GM18873 (cell line): ENCODE measurements at regions not wholly inside any gene's neighbourhood (a gene's known extent, or its start where the extent isn't known, plus 50 kb on each side); places are given as distances from the start of the nearest gene placed in this dataset.
"Not testable (repeated sequence)": the region's sequence is repeated elsewhere in the genome, so short reads cannot be mapped to it uniquely, and the experiment has no call there.

Experiments used
- ATAC-seq: cut with Tn5 transposase; IDR thresholded peaks from one replicate; pipeline ENCODE4 v1.9.1; 2021; ENCODE audit warnings: mild to moderate bottlenecking, moderate library complexity, moderate number of reproducible peaks; ENCODE audit not compliant: unreplicated experiment, low FRiP score

- ATAC-seq = no peak
These were observed 60.0 kb downstream of the DMAC1 start for GRCh38 chr9:7739595-7739994.

GRCh38 chr9:7735311-7735710 lies 64.3 kb downstream of the DMAC1 start:
- ATAC-seq = no peak

GRCh38 chr9:7730164-7730445 lies 69.5 kb downstream of the DMAC1 start:
- no peak for ATAC-seq

- ATAC-seq = no peak
These were observed 70.0 kb downstream of the DMAC1 start for GRCh38 chr9:7729371-7730163.

GRCh38 chr9:7721291-7721690 lies 78.3 kb downstream of the DMAC1 start:
- no peak for ATAC-seq

GRCh38 chr9:7713088-7713487 lies 86.5 kb downstream of the DMAC1 start:
- not testable (repeated sequence) for ATAC-seq

- ATAC-seq = no peak
These were observed 88.9 kb downstream of the DMAC1 start for GRCh38 chr9:7710686-7711085.

GRCh38 chr9:7707934-7708333 lies 91.6 kb downstream of the DMAC1 start:
- no peak for ATAC-seq

GRCh38 chr9:7704543-7704942 lies 95.0 kb downstream of the DMAC1 start:
- no peak for ATAC-seq

- ATAC-seq = no peak
These were observed 107.7 kb downstream of the DMAC1 start for GRCh38 chr9:7691909-7692308.

GRCh38 chr9:7690014-7690413 lies 109.6 kb downstream of the DMAC1 start:
- ATAC-seq = no peak

GRCh38 chr9:7688626-7689025 lies 111.0 kb downstream of the DMAC1 start:
- no peak for ATAC-seq

GRCh38 chr9:7676609-7677156 lies 122.9 kb downstream of the DMAC1 start:
- no peak for ATAC-seq

- no peak for ATAC-seq
These were observed 127.7 kb downstream of the DMAC1 start for GRCh38 chr9:7671847-7672246.

- no peak for ATAC-seq
These were observed 131.0 kb downstream of the DMAC1 start for GRCh38 chr9:7668541-7668940.

- ATAC-seq = no peak
These were observed 133.7 kb downstream of the DMAC1 start for GRCh38 chr9:7665874-7666273.

GRCh38 chr9:7659766-7660165 lies 139.8 kb downstream of the DMAC1 start:
- ATAC-seq = no peak

GRCh38 chr9:7656636-7657035 lies 142.9 kb downstream of the DMAC1 start:
- no peak for ATAC-seq

- ATAC-seq = no peak
These were observed 146.3 kb downstream of the DMAC1 start for GRCh38 chr9:7653262-7653661.

- ATAC-seq = no peak
These were observed 159.3 kb downstream of the DMAC1 start for GRCh38 chr9:7640231-7640630.

- no peak for ATAC-seq
These were observed 160.1 kb downstream of the DMAC1 start for GRCh38 chr9:7639471-7639870.

GRCh38 chr9:7636838-7637467 lies 162.6 kb downstream of the DMAC1 start:
- no peak for ATAC-seq
